Hepatocyte (in vitro differentiated cells): ENCODE measurements at regions not wholly inside any gene's neighbourhood (a gene's known extent, or its start where the extent isn't known, plus 50 kb on each side); places are given as distances from the start of the nearest gene placed in this dataset.
"Not testable (repeated sequence)": the region's sequence is repeated elsewhere in the genome, so short reads cannot be mapped to it uniquely, and the experiment has no call there.

Experiments used
- CTCF ChIP-seq: fragments of 200-600 bp; sonication (generic); IDR thresholded peaks from 2 replicates; pipeline ENCODE4 v1.5.1; 2016; ENCODE audit warnings: antibody characterized with exemption, mild to moderate bottlenecking; ENCODE audit not compliant: poor library complexity
- EZH2 ChIP-seq: fragments of 200-600 bp; sonication (generic); IDR thresholded peaks from 2 replicates; pipeline ENCODE4 v1.6.1; 2016; ENCODE audit warnings: antibody characterized with exemption, mild to moderate bottlenecking, borderline replicate concordance
- EZH2phosphoT487 ChIP-seq: fragments of 200-600 bp; sonication (generic); IDR thresholded peaks from one replicate; pipeline ENCODE4 v1.6.1; 2018; ENCODE audit warnings: antibody characterized with exemption, mild to moderate bottlenecking, low read depth, moderate library complexity; ENCODE audit not compliant: unreplicated experiment, severe bottlenecking

GRCh38 chr6:85276026-85276425 lies 173.9 kb upstream of the NT5E start:
- not testable (repeated sequence) for TF ChIP-seq CTCF, EZH2, EZH2phosphoT487
